ENCODE measurements at regions not wholly inside any gene's neighbourhood (a gene's known extent, or its start where the extent isn't known, plus 50 kb on each side); places are given as distances from the start of the nearest gene placed in this dataset.

DNA sequence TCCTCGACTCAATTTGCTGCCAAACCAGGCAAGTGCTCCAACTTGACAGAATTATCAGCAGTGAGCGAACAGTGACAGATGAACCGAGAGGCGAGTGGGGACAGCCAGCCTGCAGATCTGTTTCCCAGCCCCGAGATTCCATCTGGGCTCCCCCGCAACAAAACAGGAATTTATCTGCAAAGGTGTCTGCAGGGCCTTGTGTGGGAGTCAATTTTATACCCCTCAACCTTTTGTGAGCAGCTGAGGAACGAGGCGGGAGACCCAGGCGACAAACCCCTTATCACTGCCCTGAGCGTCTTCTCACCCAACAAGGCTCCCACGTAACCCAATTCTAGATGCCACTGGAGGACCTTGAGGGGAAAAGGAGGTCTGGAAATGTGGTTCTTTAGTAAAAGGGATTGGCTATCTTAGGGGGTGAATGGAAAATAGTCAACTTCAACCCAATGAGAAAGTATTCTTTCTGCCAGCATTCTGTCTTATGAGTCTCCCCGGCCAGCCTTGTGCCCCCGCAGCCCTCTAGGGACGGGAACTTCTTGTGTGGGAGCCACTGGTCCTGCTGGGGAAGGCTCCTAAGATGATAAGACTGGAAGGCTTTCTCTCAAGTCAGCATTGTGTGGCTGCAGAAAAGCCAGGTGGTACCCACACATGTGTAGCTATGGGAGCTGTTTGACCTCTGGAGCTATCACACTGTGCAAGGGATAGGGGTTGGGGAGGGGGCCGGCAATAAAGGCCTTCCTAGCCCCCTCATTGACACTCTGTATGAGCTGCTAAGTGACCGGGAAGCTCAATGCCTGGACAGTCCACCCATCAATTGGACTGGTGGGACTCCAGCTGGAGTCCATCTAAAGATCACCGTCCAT is 527.9 kb downstream of the SHQ1 start:
- TF ChIP-seq, protein P1, sequence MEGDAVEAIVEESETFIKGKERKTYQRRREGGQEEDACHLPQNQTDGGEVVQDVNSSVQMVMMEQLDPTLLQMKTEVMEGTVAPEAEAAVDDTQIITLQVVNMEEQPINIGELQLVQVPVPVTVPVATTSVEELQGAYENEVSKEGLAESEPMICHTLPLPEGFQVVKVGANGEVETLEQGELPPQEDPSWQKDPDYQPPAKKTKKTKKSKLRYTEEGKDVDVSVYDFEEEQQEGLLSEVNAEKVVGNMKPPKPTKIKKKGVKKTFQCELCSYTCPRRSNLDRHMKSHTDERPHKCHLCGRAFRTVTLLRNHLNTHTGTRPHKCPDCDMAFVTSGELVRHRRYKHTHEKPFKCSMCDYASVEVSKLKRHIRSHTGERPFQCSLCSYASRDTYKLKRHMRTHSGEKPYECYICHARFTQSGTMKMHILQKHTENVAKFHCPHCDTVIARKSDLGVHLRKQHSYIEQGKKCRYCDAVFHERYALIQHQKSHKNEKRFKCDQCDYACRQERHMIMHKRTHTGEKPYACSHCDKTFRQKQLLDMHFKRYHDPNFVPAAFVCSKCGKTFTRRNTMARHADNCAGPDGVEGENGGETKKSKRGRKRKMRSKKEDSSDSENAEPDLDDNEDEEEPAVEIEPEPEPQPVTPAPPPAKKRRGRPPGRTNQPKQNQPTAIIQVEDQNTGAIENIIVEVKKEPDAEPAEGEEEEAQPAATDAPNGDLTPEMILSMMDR (IDR thresholded peaks at IDR 0.05): no peak
- TF ChIP-seq POLR2A (IDR thresholded peaks at IDR 0.05): no peak

All from testis (tissue), 2 donors.